ENCODE measurements at regions not wholly inside any gene's neighbourhood (a gene's known extent, or its start where the extent isn't known, plus 50 kb on each side); places are given as distances from the start of the nearest gene placed in this dataset.

DNA sequence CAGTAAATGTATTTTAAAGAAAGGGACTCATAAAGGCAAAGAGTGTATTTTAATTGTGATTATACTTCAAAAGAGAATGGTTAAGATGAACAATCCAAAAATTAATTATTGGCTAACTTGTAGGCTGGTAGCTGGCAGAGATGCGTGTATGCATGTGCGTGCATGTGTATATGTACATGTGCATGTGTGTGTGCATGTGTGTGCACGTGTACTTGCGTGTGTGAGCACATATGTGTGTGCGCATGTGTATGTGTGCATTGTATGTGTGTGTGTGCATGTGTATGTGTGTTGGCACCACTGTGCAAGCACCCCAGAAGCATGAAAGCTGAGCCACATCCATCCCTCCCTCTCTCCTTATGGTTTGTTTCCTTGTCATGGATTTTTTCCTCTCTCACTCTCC is 83.0 kb upstream of the SLC1A3 start:
- Histone ChIP-seq H3K36me3 (ENCODE audit: insufficient read depth, low read length) (no peaks in the 10 kb centered on the region), H3K4me3 (no peak overlapping the region), H3K9ac (ENCODE audit: insufficient read length) (no peak overlapping the region), H3K9me3 (ENCODE audit: low read depth, low read length) (no peaks in the 10 kb centered on the region), H3K27ac (no peak overlapping the region)
- TF ChIP-seq POLR2AphosphoS5 (IDR thresholded peaks at IDR 0.05; ENCODE audit: borderline replicate concordance, low read depth, low read length) (no peak), FOXP2 (optimal IDR thresholded peaks at IDR 0.05; ENCODE audit: control extremely low read depth, extremely low read length, insufficient read depth) (no peak), EZH2 (IDR thresholded peaks at IDR 0.05) (no peak)
- DNase-seq (ENCODE audit: low read depth, low spot score), result no peak

DNA sequence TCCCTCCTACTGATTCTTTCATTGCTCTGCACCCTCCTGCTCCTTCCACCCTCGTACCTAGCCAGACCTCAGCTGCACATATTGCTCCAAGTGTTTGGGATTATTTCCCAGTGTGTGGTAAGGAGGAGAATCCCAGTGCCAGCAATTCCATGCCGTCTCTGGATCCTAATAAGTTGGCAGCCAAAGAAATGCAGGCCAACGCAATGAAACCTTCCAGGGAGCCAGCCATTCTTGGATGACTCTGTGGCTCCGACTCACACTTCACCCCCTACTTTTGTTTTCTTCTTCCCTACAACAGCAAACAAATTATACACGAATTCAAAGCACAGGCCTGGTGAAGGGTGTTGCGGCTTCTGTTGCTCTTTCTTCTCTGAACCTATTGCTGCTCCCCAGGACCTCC is 82.5 kb upstream of the SLC1A3 start:
- no peaks in the 10 kb centered on the region for H3K36me3 ChIP-seq (ENCODE audit: insufficient read depth, low read length)
- no peaks in the 10 kb centered on the region for H3K9me3 ChIP-seq (ENCODE audit: low read depth, low read length)
- H3K9ac ChIP-seq (ENCODE audit: insufficient read length), result no peak overlapping the region
- DNase-seq (ENCODE audit: low read depth, low spot score), result no peak
- no peak overlapping the region for H3K4me3 ChIP-seq
- no peak overlapping the region for H3K27ac ChIP-seq
- TF ChIP-seq FOXP2 (optimal IDR thresholded peaks at IDR 0.05; ENCODE audit: control extremely low read depth, extremely low read length, insufficient read depth) (no peak), EZH2 (IDR thresholded peaks at IDR 0.05) (no peak), POLR2AphosphoS5 (IDR thresholded peaks at IDR 0.05; ENCODE audit: borderline replicate concordance, low read depth, low read length) (no peak)

DNA sequence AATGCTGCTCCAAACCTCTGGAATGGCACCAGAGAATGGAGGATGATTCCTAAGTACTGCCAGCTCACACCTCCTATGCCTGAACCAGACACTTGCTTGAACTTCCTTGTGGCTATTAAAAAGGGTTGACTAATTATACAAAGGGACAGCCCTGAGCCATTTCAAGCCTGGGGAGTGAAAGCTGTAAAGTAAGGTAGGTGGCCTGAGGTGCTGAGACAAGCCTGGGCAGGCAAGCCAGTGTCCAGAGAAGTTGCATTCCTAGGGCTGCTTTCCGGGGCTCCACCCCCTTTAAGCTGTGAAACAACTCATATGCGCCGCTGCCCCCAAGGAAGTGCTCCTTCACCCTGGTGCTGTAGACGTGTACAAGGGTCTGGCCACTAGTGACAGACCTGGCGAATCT is 79.9 kb upstream of the SLC1A3 start:
- Histone ChIP-seq H3K9me3 (ENCODE audit: low read depth, low read length) (no peaks in the 10 kb centered on the region), H3K4me3 (no peak overlapping the region), H3K27ac (no peak overlapping the region), H3K9ac (ENCODE audit: insufficient read length) (no peak overlapping the region), H3K36me3 (ENCODE audit: insufficient read depth, low read length) (no peaks in the 10 kb centered on the region)
- no peak for DNase-seq (ENCODE audit: low read depth, low spot score)
- TF ChIP-seq FOXP2 (optimal IDR thresholded peaks at IDR 0.05; ENCODE audit: control extremely low read depth, extremely low read length, insufficient read depth) (no peak), EZH2 (IDR thresholded peaks at IDR 0.05) (no peak), POLR2AphosphoS5 (IDR thresholded peaks at IDR 0.05; ENCODE audit: borderline replicate concordance, low read depth, low read length) (no peak)

DNA sequence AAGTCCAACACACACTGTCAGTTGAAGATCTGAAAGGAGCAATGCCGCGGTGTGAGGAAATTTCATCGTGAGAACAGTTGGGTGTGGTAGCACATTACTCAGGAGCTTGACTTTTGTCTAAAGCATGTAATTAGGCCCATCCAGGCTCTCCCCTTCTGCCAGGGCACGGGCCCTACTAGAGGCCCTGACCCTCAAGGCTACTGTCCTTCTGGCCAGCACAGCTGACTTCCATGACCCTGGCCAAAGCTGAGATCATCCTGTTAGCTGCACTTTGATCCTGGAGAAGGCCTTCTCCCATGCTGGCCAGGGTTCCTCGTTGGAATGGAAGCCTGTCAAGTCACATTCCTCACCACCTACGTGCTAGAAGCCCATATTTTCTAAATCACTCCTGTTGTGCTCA is 77.8 kb upstream of the SLC1A3 start:
- H3K4me3 ChIP-seq, result no peak overlapping the region
- no peak overlapping the region for H3K9ac ChIP-seq (ENCODE audit: insufficient read length)
- no peaks in the 10 kb centered on the region for H3K9me3 ChIP-seq (ENCODE audit: low read depth, low read length)
- no peak for DNase-seq (ENCODE audit: low read depth, low spot score)
- H3K36me3 ChIP-seq (ENCODE audit: insufficient read depth, low read length), result no peaks in the 10 kb centered on the region
- H3K27ac ChIP-seq, result no peak overlapping the region
- no peak for TF ChIP-seq FOXP2 (optimal IDR thresholded peaks at IDR 0.05; ENCODE audit: control extremely low read depth, extremely low read length, insufficient read depth)
- TF ChIP-seq POLR2AphosphoS5 (IDR thresholded peaks at IDR 0.05; ENCODE audit: borderline replicate concordance, low read depth, low read length), result no peak
- TF ChIP-seq EZH2 (IDR thresholded peaks at IDR 0.05), result no peak

DNA sequence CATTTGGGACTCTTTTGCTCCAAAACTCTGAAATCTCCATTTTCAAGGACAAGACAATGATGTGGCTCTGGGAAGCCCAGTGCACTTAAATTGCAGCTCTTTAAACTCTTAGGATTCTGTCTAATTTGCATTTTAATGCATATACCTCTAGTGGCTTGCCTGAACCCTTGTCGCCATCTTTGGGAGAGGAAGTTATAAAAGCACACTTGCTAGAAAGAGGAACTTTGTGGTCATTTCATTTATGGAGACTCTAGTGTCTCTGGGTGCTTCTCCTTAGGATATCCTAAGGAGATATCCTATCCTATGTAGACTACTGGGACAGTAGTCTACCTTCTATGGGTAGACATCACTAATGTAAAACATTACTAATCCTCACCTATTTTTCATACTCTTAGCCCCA is 77.3 kb upstream of the SLC1A3 start:
- no peak overlapping the region for H3K27ac ChIP-seq
- DNase-seq (ENCODE audit: low read depth, low spot score), result no peak

DNA sequence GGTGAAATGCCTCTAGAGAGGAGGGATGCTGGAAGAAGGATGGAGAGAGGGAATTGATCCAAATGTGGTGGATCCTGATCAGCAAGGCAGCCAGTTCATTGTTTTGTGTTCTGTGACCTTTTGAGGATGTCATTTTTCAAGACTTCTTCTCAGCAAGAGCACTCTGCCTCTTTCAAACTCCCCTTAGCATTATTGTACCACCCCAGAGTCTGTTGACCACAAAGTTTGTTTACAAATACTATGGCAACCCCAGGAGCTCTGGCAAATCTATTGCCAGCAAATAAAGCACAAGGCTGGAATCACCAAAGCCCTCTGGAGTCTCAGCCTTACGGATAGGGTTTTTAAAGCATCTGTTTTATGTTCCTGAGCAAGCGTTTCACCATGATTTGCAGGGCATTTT is 76.2 kb upstream of the SLC1A3 start:
- DNase-seq (ENCODE audit: low read depth, low spot score), result no peak
- no peak overlapping the region for H3K4me3 ChIP-seq
- no peaks in the 10 kb centered on the region for H3K9me3 ChIP-seq (ENCODE audit: low read depth, low read length)
- TF ChIP-seq EZH2 (IDR thresholded peaks at IDR 0.05) (no peak), POLR2AphosphoS5 (IDR thresholded peaks at IDR 0.05; ENCODE audit: borderline replicate concordance, low read depth, low read length) (no peak), FOXP2 (optimal IDR thresholded peaks at IDR 0.05; ENCODE audit: control extremely low read depth, extremely low read length, insufficient read depth) (no peak)
- no peak overlapping the region for H3K9ac ChIP-seq (ENCODE audit: insufficient read length)
- no peak overlapping the region for H3K27ac ChIP-seq
- H3K36me3 ChIP-seq (ENCODE audit: insufficient read depth, low read length), result no peaks in the 10 kb centered on the region

More for the DNA sequence above, 77.3 kb upstream of the SLC1A3 start:
- Histone ChIP-seq H3K36me3 (ENCODE audit: insufficient read depth, low read length) (no peaks in the 10 kb centered on the region), H3K9me3 (ENCODE audit: low read depth, low read length) (no peaks in the 10 kb centered on the region), H3K9ac (ENCODE audit: insufficient read length) (no peak overlapping the region), H3K4me3 (no peak overlapping the region)
- TF ChIP-seq EZH2 (IDR thresholded peaks at IDR 0.05), result no peak
- no peak for TF ChIP-seq FOXP2 (optimal IDR thresholded peaks at IDR 0.05; ENCODE audit: control extremely low read depth, extremely low read length, insufficient read depth)
- TF ChIP-seq POLR2AphosphoS5 (IDR thresholded peaks at IDR 0.05; ENCODE audit: borderline replicate concordance, low read depth, low read length), result no peak

DNA sequence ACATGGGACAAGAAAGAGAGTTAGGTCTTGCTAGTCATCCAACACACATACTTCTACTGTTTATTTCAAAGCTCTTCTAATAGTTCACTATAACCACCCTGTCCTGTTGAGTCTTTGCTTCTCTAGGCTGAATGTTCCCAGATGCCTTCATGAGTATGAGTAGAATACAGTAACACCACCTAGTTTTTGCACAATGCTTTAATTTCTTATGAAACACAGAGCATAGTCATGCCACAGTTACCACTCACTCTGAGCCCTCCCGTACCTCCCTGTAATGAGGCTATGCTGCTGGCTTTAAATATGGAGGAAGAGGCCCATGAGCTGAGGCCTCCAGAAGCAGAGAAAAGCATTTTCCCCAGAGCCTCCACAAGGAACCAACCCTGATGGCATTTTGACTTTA is 75.0 kb upstream of the SLC1A3 start:
- H3K27ac ChIP-seq, result no peak overlapping the region
- H3K4me3 ChIP-seq, result no peak overlapping the region
- TF ChIP-seq POLR2AphosphoS5 (IDR thresholded peaks at IDR 0.05; ENCODE audit: borderline replicate concordance, low read depth, low read length) (no peak), FOXP2 (optimal IDR thresholded peaks at IDR 0.05; ENCODE audit: control extremely low read depth, extremely low read length, insufficient read depth) (no peak), EZH2 (IDR thresholded peaks at IDR 0.05) (no peak)

DNA sequence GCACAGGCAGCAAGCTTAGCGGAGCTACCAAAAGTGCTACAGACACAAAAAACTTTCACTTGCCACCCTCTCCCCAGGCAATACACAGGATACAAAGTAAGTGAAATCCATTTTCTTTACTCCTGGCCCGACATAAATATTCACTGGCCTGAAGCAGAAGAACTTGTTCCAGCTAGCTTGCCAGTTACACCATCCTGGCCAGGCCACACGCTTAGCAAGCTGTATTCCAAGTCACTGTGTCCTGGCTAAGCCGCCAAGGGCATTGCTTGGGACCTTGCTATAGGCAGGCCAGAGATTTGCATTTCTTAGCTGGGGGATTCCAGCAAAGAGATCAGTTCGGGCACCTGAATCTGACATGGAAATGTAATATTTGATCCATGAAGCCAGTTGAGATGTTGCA is 71.0 kb upstream of the SLC1A3 start:
- no peak overlapping the region for H3K9ac ChIP-seq (ENCODE audit: insufficient read length)
- no peak overlapping the region for H3K4me3 ChIP-seq
- no peak for TF ChIP-seq EZH2 (IDR thresholded peaks at IDR 0.05)
- no peak for TF ChIP-seq FOXP2 (optimal IDR thresholded peaks at IDR 0.05; ENCODE audit: control extremely low read depth, extremely low read length, insufficient read depth)
- TF ChIP-seq POLR2AphosphoS5 (IDR thresholded peaks at IDR 0.05; ENCODE audit: borderline replicate concordance, low read depth, low read length), result no peak
- H3K9me3 ChIP-seq (ENCODE audit: low read depth, low read length), result no peaks in the 10 kb centered on the region
- no peaks in the 10 kb centered on the region for H3K36me3 ChIP-seq (ENCODE audit: insufficient read depth, low read length)
- H3K27ac ChIP-seq, result no peak overlapping the region
- DNase-seq (ENCODE audit: low read depth, low spot score), result no peak

More for the DNA sequence above, 75.0 kb upstream of the SLC1A3 start:
- Histone ChIP-seq H3K9ac (ENCODE audit: insufficient read length) (no peak overlapping the region), H3K36me3 (ENCODE audit: insufficient read depth, low read length) (no peaks in the 10 kb centered on the region), H3K9me3 (ENCODE audit: low read depth, low read length) (no peaks in the 10 kb centered on the region)
- no peak for DNase-seq (ENCODE audit: low read depth, low spot score)

DNA sequence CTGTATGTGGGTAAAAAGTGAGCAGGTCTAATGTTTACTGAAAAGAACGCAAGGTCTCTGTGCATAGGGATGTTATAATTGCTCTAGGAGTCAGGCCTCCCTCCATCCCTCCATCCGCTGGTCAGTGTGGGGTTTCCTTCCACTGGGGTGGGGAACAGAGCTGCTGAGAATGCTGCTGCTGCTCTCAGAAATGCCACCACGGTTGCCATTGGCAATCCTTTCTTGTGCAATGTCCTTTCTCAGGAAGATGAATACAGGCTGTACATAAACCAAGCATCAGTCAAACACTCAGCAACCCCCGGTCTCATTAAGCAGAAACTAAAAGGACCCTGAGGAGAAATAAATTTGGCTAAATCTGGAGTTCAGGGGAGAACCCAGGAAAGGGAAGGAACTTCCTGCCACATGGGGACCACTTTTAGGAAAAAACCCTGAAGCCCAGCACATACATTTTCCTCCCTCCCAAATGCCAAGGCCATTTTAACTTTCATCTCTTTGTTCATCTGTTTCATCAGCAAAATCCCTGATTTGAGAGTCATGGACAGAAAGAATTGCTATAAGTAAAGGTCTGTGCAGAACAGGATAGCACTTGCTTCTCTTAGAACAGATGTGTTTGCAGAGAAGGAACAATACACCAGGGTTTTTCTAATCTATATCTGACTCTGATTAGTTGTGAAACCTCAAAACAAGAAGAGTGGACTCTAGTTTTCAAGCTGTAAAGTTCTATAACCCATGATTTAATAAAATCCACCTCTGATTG is 70.4 kb upstream of the SLC1A3 start:
- Histone ChIP-seq H3K9ac (ENCODE audit: insufficient read length) (no peak overlapping the region), H3K4me3 (no peak overlapping the region), H3K9me3 (ENCODE audit: low read depth, low read length) (no peaks in the 10 kb centered on the region), H3K27ac (no peak overlapping the region), H3K36me3 (ENCODE audit: insufficient read depth, low read length) (no peaks in the 10 kb centered on the region)
- DNase-seq (ENCODE audit: low read depth, low spot score), result no peak
- TF ChIP-seq POLR2AphosphoS5 (IDR thresholded peaks at IDR 0.05; ENCODE audit: borderline replicate concordance, low read depth, low read length) (no peak), FOXP2 (optimal IDR thresholded peaks at IDR 0.05; ENCODE audit: control extremely low read depth, extremely low read length, insufficient read depth) (no peak), EZH2 (IDR thresholded peaks at IDR 0.05) (no peak)
